Activated naive CD8-positive, alpha-beta T cell treated with anti-CD3 and anti-CD28 coated beads, Interleukin-2, amount 10 ng/mL, durations not matched to agents 7 days and 5 days (primary cell): ENCODE measurements at regions not wholly inside any gene's neighbourhood (a gene's known extent, or its start where the extent isn't known, plus 50 kb on each side); places are given as distances from the start of the nearest gene placed in this dataset.

Experiments
- ATAC-seq: fragments of 150-1000 bp; cut with Tn5 transposase; one replicate; pipeline ENCODE4 v1.10.0; 2021; ENCODE audit warnings: low read depth, moderate library complexity
- POLR2A ChIA-PET: fragments of 350-600 bp; sonication (Branson Sonifier 250); formaldehyde crosslinking; loops from one replicate; lab custom pipeline; 2021; ENCODE audit warnings: antibody characterized with exemption; lab: Charles Lee
- DNase-seq: peaks from one replicate; pipeline ENCODE4 v3.0.0; 2021
- H3K27ac Mint-ChIP-seq: one replicate; pipeline ENCODE4 v1.8.0; 2022; ENCODE audit warnings: mild to moderate bottlenecking, mixed read lengths
- H3K27me3 Mint-ChIP-seq: one replicate; pipeline ENCODE4 v1.8.0; 2022; ENCODE audit warnings: mild to moderate bottlenecking, moderate library complexity, mixed read lengths
- H3K36me3 Mint-ChIP-seq: one replicate; pipeline ENCODE4 v1.8.0; 2021; ENCODE audit warnings: mild to moderate bottlenecking, mixed read lengths
- H3K4me1 Mint-ChIP-seq: one replicate; pipeline ENCODE4 v1.8.0; 2021; ENCODE audit warnings: mixed read lengths
- H3K4me3 Mint-ChIP-seq: one replicate; pipeline ENCODE4 v1.8.0; 2022; ENCODE audit warnings: mild to moderate bottlenecking, moderate library complexity, mixed read lengths
- H3K9me3 Mint-ChIP-seq: one replicate; pipeline ENCODE4 v1.8.0; 2021; ENCODE audit warnings: mixed read lengths

DNA sequence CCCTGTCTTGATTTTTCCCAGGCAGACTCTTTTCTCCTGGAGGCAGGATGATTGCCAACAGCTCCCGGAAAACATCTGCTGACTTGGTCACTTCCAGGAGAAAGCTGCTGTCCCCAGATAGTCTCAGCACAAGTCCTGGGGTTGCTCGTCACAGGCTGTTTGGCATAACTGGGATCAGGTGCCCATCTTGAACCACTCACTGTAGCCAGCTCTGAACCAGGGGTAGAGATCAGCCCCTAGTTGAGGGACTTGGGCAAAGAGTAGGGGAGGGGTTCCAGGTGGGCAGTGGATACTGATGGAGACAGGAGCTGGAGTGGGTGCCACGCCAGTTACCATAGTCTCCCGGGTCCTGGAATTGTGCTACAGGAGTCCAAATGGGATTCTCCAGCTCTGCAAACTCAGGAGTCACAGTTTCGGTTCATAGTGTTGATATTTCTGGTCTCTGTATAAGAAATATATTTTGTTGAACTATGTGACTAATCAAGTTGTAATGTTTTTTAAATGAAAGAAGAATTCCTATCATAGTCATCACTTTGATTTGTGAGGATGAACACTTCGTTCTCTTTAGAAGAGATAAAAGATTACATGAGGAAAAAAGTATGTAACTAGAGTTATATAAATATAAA, 1154.5 kb downstream of the AACS start:
- DNase-seq (no peak), ATAC-seq (no peak)
- Mint-ChIP-seq H3K4me1 (no peaks in the 10 kb centered on the region), H3K4me3 (no peak overlapping the region), H3K36me3 (no peaks in the 10 kb centered on the region), H3K9me3 (peaks cover 2% of the 10 kb centered on the region), H3K27me3 (no peaks in the 10 kb centered on the region), H3K27ac (no peak overlapping the region)
- POLR2A ChIA-PET = no interaction called here

- Mint-ChIP-seq H3K36me3 (no peaks in the 10 kb centered on the region), H3K27me3 (no peaks in the 10 kb centered on the region), H3K4me1 (no peaks in the 10 kb centered on the region), H3K9me3 (peaks cover 8% of the 10 kb centered on the region), H3K27ac (no peak overlapping the region), H3K4me3 (no peak overlapping the region)
- POLR2A ChIA-PET = no interaction called here
- no peak for DNase-seq
- ATAC-seq = no peak
Observed at GRCh38 chr12:126224032-126224431, 1158.8 kb downstream of the AACS start.

DNA sequence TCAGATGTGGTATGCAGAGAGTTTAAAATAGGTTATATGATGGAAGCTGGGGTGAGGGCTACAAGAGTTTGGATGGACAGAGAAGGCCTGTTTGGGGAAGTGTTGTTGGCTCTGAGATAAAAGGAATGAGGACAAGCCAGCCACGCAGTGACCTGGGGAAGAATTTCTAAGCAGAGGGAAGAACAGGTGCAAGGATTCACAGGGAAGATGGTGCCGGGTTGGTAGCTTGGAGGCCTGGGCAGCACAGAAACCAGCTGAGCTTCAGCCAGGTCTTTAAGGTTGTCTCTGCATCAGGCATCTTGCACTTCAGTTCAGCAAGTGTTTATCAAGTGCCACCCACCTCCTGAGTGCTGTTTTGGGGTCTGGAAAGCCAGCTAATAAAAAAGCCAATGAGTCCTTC, 1163.7 kb downstream of the AACS start:
- POLR2A ChIA-PET = no interaction called here
- Mint-ChIP-seq H3K36me3 (no peaks in the 10 kb centered on the region), H3K4me1 (no peaks in the 10 kb centered on the region), H3K27ac (no peak overlapping the region), H3K27me3 (no peaks in the 10 kb centered on the region), H3K4me3 (no peak overlapping the region), H3K9me3 (peaks cover 6% of the 10 kb centered on the region)
- ATAC-seq = no peak
- DNase-seq = no peak

GRCh38 chr12:126232711-126233110, 1167.5 kb downstream of the AACS start:
- no peak for ATAC-seq
- no peaks in the 10 kb centered on the region for H3K36me3 Mint-ChIP-seq

GRCh38 chr12:126233625-126234024, 1168.4 kb downstream of the AACS start:
- no peak overlapping the region for H3K4me3 Mint-ChIP-seq
- H3K36me3 Mint-ChIP-seq = no peaks in the 10 kb centered on the region
- H3K27ac Mint-ChIP-seq = no peak overlapping the region
- H3K9me3 Mint-ChIP-seq = peaks cover 5% of the 10 kb centered on the region
- no peak for DNase-seq
- POLR2A ChIA-PET = no interaction called here
- no peaks in the 10 kb centered on the region for H3K27me3 Mint-ChIP-seq
- no peak for ATAC-seq
- H3K4me1 Mint-ChIP-seq = no peaks in the 10 kb centered on the region

More at GRCh38 chr12:126232711-126233110, 1167.5 kb downstream of the AACS start:
- no peak overlapping the region for H3K27ac Mint-ChIP-seq
- H3K4me1 Mint-ChIP-seq = no peaks in the 10 kb centered on the region
- POLR2A ChIA-PET = no interaction called here
- H3K4me3 Mint-ChIP-seq = no peak overlapping the region
- DNase-seq = no peak
- H3K27me3 Mint-ChIP-seq = no peaks in the 10 kb centered on the region
- H3K9me3 Mint-ChIP-seq = peaks cover 5% of the 10 kb centered on the region

GRCh38 chr12:126243814-126244440, 1178.7 kb downstream of the AACS start:
- H3K36me3 Mint-ChIP-seq = no peaks in the 10 kb centered on the region
- no peaks in the 10 kb centered on the region for H3K4me1 Mint-ChIP-seq
- no peaks in the 10 kb centered on the region for H3K9me3 Mint-ChIP-seq
- no peak overlapping the region for H3K27ac Mint-ChIP-seq
- no peaks in the 10 kb centered on the region for H3K27me3 Mint-ChIP-seq
- no peak overlapping the region for H3K4me3 Mint-ChIP-seq
- no peak for DNase-seq
- POLR2A ChIA-PET = no interaction called here
- ATAC-seq = no peak

DNA sequence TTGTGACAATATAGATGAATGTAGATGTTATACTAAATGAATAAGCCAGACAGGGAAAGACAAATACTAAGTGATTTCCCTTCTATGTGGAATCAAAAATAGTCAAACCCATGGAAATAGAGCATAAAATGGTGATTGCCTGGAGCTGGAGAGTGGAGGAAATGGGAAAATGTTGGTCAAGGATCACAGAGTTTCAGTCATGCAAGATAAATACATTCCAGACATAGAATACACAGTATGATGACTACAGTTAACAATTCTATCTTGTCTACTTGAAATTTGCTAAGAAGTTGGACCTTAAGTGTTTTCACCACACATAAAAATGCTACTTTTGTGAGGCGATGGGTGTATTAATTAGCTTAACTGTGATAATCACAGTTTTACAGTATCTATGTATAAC, 1182.7 kb downstream of the AACS start:
- Mint-ChIP-seq H3K4me3 (no peak overlapping the region), H3K4me1 (no peaks in the 10 kb centered on the region), H3K27me3 (no peaks in the 10 kb centered on the region), H3K9me3 (peaks cover 9% of the 10 kb centered on the region), H3K36me3 (no peaks in the 10 kb centered on the region), H3K27ac (no peak overlapping the region)
- DNase-seq (no peak), ATAC-seq (no peak)
- POLR2A ChIA-PET = no interaction called here

- ATAC-seq (no peak), DNase-seq (no peak)
- Mint-ChIP-seq H3K36me3 (no peaks in the 10 kb centered on the region), H3K4me3 (no peak overlapping the region), H3K27me3 (no peaks in the 10 kb centered on the region), H3K9me3 (peaks cover 9% of the 10 kb centered on the region), H3K27ac (no peak overlapping the region), H3K4me1 (no peaks in the 10 kb centered on the region)
- POLR2A ChIA-PET = no interaction called here
Observed at GRCh38 chr12:126248871-126249403, 1183.7 kb downstream of the AACS start.

GRCh38 chr12:126258190-126258589, 1193.0 kb downstream of the AACS start:
- no peak for DNase-seq
- POLR2A ChIA-PET = no interaction called here
- no peak overlapping the region for H3K4me3 Mint-ChIP-seq
- no peak overlapping the region for H3K27ac Mint-ChIP-seq
- no peak for ATAC-seq
- peaks cover 3% of the 10 kb centered on the region for H3K9me3 Mint-ChIP-seq
- H3K36me3 Mint-ChIP-seq = no peaks in the 10 kb centered on the region
- H3K4me1 Mint-ChIP-seq = no peaks in the 10 kb centered on the region
- H3K27me3 Mint-ChIP-seq = no peaks in the 10 kb centered on the region

- H3K36me3 Mint-ChIP-seq = no peaks in the 10 kb centered on the region
- H3K27me3 Mint-ChIP-seq = no peaks in the 10 kb centered on the region
Observed at GRCh38 chr12:126262829-126263228, 1197.6 kb downstream of the AACS start.

GRCh38 chr12:126268222-126268621, 1203.0 kb downstream of the AACS start:
- H3K27ac Mint-ChIP-seq = no peak overlapping the region
- no peaks in the 10 kb centered on the region for H3K36me3 Mint-ChIP-seq
- no peaks in the 10 kb centered on the region for H3K4me1 Mint-ChIP-seq
- ATAC-seq = no peak
- no peak overlapping the region for H3K4me3 Mint-ChIP-seq
- POLR2A ChIA-PET = no interaction called here
- H3K9me3 Mint-ChIP-seq = peaks cover 3% of the 10 kb centered on the region
- H3K27me3 Mint-ChIP-seq = no peaks in the 10 kb centered on the region
- DNase-seq = no peak

More at GRCh38 chr12:126262829-126263228, 1197.6 kb downstream of the AACS start:
- no peaks in the 10 kb centered on the region for H3K4me1 Mint-ChIP-seq
- ATAC-seq (no peak), DNase-seq (no peak)
- H3K9me3 Mint-ChIP-seq = no peaks in the 10 kb centered on the region
- POLR2A ChIA-PET = no interaction called here
- no peak overlapping the region for H3K27ac Mint-ChIP-seq
- no peak overlapping the region for H3K4me3 Mint-ChIP-seq

DNA sequence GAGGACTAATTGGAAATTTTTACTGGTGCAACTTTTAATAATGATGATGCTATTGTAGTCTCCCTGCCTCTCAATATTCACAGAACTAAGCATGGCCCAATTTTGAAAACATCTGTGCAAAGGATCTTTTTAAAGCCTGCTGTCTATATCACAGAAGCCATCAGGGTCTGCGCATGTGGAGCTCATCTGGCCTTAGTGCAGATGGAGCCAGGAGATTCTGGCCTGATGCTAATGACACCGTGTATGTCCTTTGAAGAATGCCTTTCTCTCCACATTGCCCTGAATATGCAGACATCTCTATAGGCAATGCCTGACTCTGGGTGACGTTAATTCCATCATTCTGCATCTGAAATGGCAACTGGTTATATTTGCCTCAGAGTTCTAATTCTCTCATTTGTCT, 1205.9 kb downstream of the AACS start:
- Mint-ChIP-seq H3K36me3 (no peaks in the 10 kb centered on the region), H3K4me3 (no peak overlapping the region), H3K27me3 (no peaks in the 10 kb centered on the region), H3K4me1 (no peaks in the 10 kb centered on the region), H3K9me3 (peaks cover 3% of the 10 kb centered on the region), H3K27ac (no peak overlapping the region)
- POLR2A ChIA-PET = no interaction called here
- ATAC-seq (no peak), DNase-seq (no peak)

- Mint-ChIP-seq H3K36me3 (no peaks in the 10 kb centered on the region), H3K9me3 (peaks cover 4% of the 10 kb centered on the region), H3K27me3 (no peaks in the 10 kb centered on the region), H3K4me3 (no peak overlapping the region), H3K4me1 (no peaks in the 10 kb centered on the region), H3K27ac (no peak overlapping the region)
- POLR2A ChIA-PET = no interaction called here
- ATAC-seq (no peak), DNase-seq (no peak)
Observed at GRCh38 chr12:126282691-126283090, 1217.5 kb downstream of the AACS start.

- no peak for ATAC-seq
Observed at GRCh38 chr12:126286203-126286602, 1221.0 kb downstream of the AACS start.

More at GRCh38 chr12:126286203-126286602, 1221.0 kb downstream of the AACS start:
- no peak for DNase-seq
- Mint-ChIP-seq H3K27ac (no peak overlapping the region), H3K9me3 (peaks cover 6% of the 10 kb centered on the region), H3K4me1 (no peaks in the 10 kb centered on the region), H3K36me3 (no peaks in the 10 kb centered on the region), H3K4me3 (no peak overlapping the region), H3K27me3 (no peaks in the 10 kb centered on the region)
- POLR2A ChIA-PET = no interaction called here
